AG10803 (cell line): ENCODE measurements at regions not wholly inside any gene's neighbourhood (a gene's known extent, or its start where the extent isn't known, plus 50 kb on each side); places are given as distances from the start of the nearest gene placed in this dataset.

Source experiments
- DNase-seq: peaks from one replicate; pipeline ENCODE4 v3.0.0; 2010; ENCODE audit warnings: low read depth
- H3K4me3 ChIP-seq: 2 replicates; pipeline ENCODE4 v1.5.1; 2011; ENCODE audit warnings: mild to moderate bottlenecking, low read length, control low read depth
- TF ChIP-seq, protein P1 (sequence below): conservative IDR thresholded peaks from 2 replicates; pipeline ENCODE4 v1.5.1; 2011; ENCODE audit warnings: mild to moderate bottlenecking, low read length, control low read depth, inconsistent platforms

DNA sequence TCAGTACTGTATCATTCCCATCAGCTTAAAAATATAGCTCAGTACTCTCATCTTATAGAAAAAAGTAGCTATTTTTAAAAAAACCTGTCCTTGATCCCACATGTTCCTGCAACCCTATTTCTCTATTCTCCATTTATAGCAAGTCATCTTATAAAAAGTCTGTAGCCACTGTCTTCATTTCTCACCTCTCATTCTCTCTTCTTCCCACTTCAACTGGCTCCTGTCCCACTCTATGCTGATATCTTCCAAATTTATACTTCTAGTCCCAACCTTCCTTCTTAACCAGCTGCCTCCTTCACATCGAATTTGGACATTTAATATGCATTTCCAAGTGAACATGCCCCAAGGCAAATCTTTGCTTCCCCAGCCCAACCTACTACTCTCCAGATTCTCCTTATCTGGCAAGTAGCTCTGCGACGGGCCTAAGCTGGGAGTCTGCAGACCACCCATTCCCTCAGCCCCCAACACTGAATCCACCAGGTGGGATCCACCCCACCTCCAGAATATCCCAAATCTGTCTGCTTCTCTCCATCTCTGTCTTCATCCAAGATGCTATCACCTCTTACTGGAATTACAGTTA is 52.0 kb upstream of the TANC2 start:
- H3K4me3 ChIP-seq, result no peak overlapping the region
- TF ChIP-seq, protein P1, sequence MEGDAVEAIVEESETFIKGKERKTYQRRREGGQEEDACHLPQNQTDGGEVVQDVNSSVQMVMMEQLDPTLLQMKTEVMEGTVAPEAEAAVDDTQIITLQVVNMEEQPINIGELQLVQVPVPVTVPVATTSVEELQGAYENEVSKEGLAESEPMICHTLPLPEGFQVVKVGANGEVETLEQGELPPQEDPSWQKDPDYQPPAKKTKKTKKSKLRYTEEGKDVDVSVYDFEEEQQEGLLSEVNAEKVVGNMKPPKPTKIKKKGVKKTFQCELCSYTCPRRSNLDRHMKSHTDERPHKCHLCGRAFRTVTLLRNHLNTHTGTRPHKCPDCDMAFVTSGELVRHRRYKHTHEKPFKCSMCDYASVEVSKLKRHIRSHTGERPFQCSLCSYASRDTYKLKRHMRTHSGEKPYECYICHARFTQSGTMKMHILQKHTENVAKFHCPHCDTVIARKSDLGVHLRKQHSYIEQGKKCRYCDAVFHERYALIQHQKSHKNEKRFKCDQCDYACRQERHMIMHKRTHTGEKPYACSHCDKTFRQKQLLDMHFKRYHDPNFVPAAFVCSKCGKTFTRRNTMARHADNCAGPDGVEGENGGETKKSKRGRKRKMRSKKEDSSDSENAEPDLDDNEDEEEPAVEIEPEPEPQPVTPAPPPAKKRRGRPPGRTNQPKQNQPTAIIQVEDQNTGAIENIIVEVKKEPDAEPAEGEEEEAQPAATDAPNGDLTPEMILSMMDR, result no peak
- no peak for DNase-seq

DNA sequence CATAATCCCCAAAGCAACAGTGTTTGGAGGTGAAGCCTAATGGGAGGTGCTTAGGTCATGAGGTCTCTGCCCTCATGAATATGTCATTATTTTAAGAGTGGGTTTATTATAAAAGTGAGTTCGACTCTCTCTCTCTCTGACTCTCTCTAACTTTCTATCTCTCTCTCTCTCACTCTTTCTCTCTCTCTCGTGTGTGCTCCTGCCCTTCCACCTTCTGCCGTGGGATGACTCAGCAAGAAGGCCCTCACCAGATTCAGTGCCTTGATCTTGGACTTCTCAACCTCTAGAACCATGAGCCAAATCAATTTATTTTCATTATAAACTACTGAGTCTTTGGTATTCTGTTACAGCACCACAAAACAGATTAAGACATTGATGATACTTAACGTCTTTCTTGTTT is 53.7 kb upstream of the TANC2 start:
- no peak overlapping the region for H3K4me3 ChIP-seq
- no peak for DNase-seq
- TF ChIP-seq, protein P1, result no peak

DNA sequence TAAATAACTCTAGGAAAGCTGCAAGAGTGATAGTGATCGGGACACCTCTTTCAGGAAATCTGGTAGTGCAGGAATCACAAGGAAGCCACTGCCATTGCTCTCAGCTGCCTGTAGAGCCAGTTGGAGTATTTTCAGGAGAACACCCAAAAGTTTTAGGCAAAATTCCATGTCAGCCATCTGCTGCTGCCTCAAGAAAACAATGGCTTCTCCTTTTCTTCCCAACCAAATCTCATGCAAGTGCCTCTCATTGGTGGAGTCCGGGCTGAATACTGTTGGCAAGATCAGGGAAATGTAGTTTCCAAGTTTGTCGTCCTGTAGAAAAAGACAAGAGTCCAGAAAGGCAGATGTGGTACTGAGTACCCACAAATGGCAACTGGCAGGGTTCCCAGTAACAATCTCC is 54.9 kb upstream of the TANC2 start:
- no peak overlapping the region for H3K4me3 ChIP-seq
- TF ChIP-seq, protein P1, result no peak
- DNase-seq, result peak; percentile 46

GRCh38 chr17:62910277-62910676 is 55.8 kb upstream of the TANC2 start:
- H3K4me3 ChIP-seq, result no peak overlapping the region
- TF ChIP-seq, protein P1, result no peak
- no peak for DNase-seq

- TF ChIP-seq, protein P1, result no peak
- DNase-seq, result no peak
- H3K4me3 ChIP-seq, result no peak overlapping the region
These were observed 58.1 kb upstream of the TANC2 start for GRCh38 chr17:62907961-62908360.

GRCh38 chr17:62906881-62907280 is 59.2 kb upstream of the TANC2 start:
- H3K4me3 ChIP-seq, result no peak overlapping the region
- TF ChIP-seq, protein P1, result no peak
- DNase-seq, result no peak

GRCh38 chr17:62905233-62905632 is 60.8 kb upstream of the TANC2 start:
- no peak overlapping the region for H3K4me3 ChIP-seq
- TF ChIP-seq, protein P1, result no peak
- DNase-seq, result no peak
